ENCODE measurements at regions not wholly inside any gene's neighbourhood (a gene's known extent, or its start where the extent isn't known, plus 50 kb on each side); places are given as distances from the start of the nearest gene placed in this dataset.
"Not testable (repeated sequence)": the region's sequence is repeated elsewhere in the genome, so short reads cannot be mapped to it uniquely, and the experiment has no call there.

- DNase-seq (ENCODE audit: low read depth in 4 of 4, low spot score in 2 of 4), result no peak
Observed at GRCh38 chr6:137653706-137654059, 159.5 kb upstream of the OLIG3 start.

GRCh38 chr6:137654365-137654981 lies 160.3 kb upstream of the OLIG3 start:
- no peak for DNase-seq (ENCODE audit: low read depth in 4 of 4, low spot score in 2 of 4)

- no peak for DNase-seq (ENCODE audit: low read depth in 4 of 4, low spot score in 2 of 4)
Observed at GRCh38 chr6:137655291-137655690, 161.1 kb upstream of the OLIG3 start.

- DNase-seq (ENCODE audit: low read depth in 4 of 4, low spot score in 2 of 4), result no peak
Observed at GRCh38 chr6:137656735-137657134, 162.5 kb upstream of the OLIG3 start.

GRCh38 chr6:137657351-137657911 lies 163.2 kb upstream of the OLIG3 start:
- DNase-seq (ENCODE audit: low read depth in 4 of 4, low spot score in 2 of 4), result no peak

- DNase-seq (ENCODE audit: low read depth in 4 of 4, low spot score in 2 of 4), result no peak
Observed at GRCh38 chr6:137658287-137658686, 164.1 kb upstream of the OLIG3 start.

- DNase-seq (ENCODE audit: low read depth in 4 of 4, low spot score in 2 of 4), result no peak
Observed at GRCh38 chr6:137659871-137660270, 165.7 kb upstream of the OLIG3 start.

- no peak for DNase-seq (ENCODE audit: low read depth in 4 of 4, low spot score in 2 of 4)
Observed at GRCh38 chr6:137660296-137660731, 166.1 kb upstream of the OLIG3 start.

- no peak for DNase-seq (ENCODE audit: low read depth in 4 of 4, low spot score in 2 of 4)
Observed at GRCh38 chr6:137661601-137662000, 167.4 kb upstream of the OLIG3 start.

- no peak for DNase-seq (ENCODE audit: low read depth in 4 of 4, low spot score in 2 of 4)
Observed at GRCh38 chr6:137664183-137664582, 170.0 kb upstream of the OLIG3 start.

GRCh38 chr6:137665342-137665934 lies 171.2 kb upstream of the OLIG3 start:
- DNase-seq (ENCODE audit: low read depth in 4 of 4, low spot score in 2 of 4), result peak in 2 of 4 donors; percentile 33 to 34

GRCh38 chr6:137666202-137666774 lies 172.1 kb upstream of the OLIG3 start:
- no peak for DNase-seq (ENCODE audit: low read depth in 4 of 4, low spot score in 2 of 4)

GRCh38 chr6:137673603-137674002 lies 179.4 kb upstream of the OLIG3 start:
- DNase-seq (ENCODE audit: low read depth in 4 of 4, low spot score in 2 of 4), result no peak

- no peak for DNase-seq (ENCODE audit: low read depth in 4 of 4, low spot score in 2 of 4)
Observed at GRCh38 chr6:137676888-137677287, 182.7 kb upstream of the OLIG3 start.

GRCh38 chr6:137677709-137678108 lies 183.5 kb upstream of the OLIG3 start:
- DNase-seq (ENCODE audit: low read depth in 4 of 4, low spot score in 2 of 4), result no peak

- no peak for DNase-seq (ENCODE audit: low read depth in 4 of 4, low spot score in 2 of 4)
Observed at GRCh38 chr6:137678451-137678850, 184.3 kb upstream of the OLIG3 start.

GRCh38 chr6:137680705-137681346 lies 186.2 kb upstream of the TNFAIP3 start:
- DNase-seq (ENCODE audit: low read depth in 4 of 4, low spot score in 2 of 4), result no peak

- DNase-seq (ENCODE audit: low read depth in 4 of 4, low spot score in 2 of 4), result no peak
Observed at GRCh38 chr6:137681445-137682009, 185.5 kb upstream of the TNFAIP3 start.

GRCh38 chr6:137682658-137683057 lies 184.4 kb upstream of the TNFAIP3 start:
- not testable (repeated sequence) for DNase-seq (ENCODE audit: low read depth in 4 of 4, low spot score in 2 of 4)

- DNase-seq (ENCODE audit: low read depth in 4 of 4, low spot score in 2 of 4), result no peak
Observed at GRCh38 chr6:137683916-137684315, 183.1 kb upstream of the TNFAIP3 start.

GRCh38 chr6:137685798-137686375 lies 181.2 kb upstream of the TNFAIP3 start:
- DNase-seq (ENCODE audit: low read depth in 4 of 4, low spot score in 2 of 4), result no peak

Measured in left renal cortex interstitium (tissue), 4 donors.